ENCODE measurements at regions not wholly inside any gene's neighbourhood (a gene's known extent, or its start where the extent isn't known, plus 50 kb on each side); places are given as distances from the start of the nearest gene placed in this dataset.

- no peak for DNase-seq
These were observed 143.7 kb upstream of the WWC1 start for GRCh38 chr5:168147568-168148360.

GRCh38 chr5:168151041-168151440, 140.4 kb upstream of the WWC1 start:
- DNase-seq, result no peak

- DNase-seq, result no peak
These were observed 138.8 kb upstream of the WWC1 start for GRCh38 chr5:168152660-168153059.

- no peak for DNase-seq
These were observed 138.1 kb upstream of the WWC1 start for GRCh38 chr5:168153263-168153875.

GRCh38 chr5:168153876-168154270, 137.6 kb upstream of the WWC1 start:
- DNase-seq, result no peak

GRCh38 chr5:168155585-168155984, 135.9 kb upstream of the WWC1 start:
- DNase-seq, result no peak

- no peak for DNase-seq
These were observed 135.3 kb upstream of the WWC1 start for GRCh38 chr5:168156170-168156569.

GRCh38 chr5:168157141-168157540, 134.3 kb upstream of the WWC1 start:
- DNase-seq, result no peak

- DNase-seq, result no peak
These were observed 132.0 kb upstream of the WWC1 start for GRCh38 chr5:168159425-168159824.

GRCh38 chr5:168162464-168162863, 129.0 kb upstream of the WWC1 start:
- peak; percentile 15 for DNase-seq

- no peak for DNase-seq
These were observed 127.5 kb upstream of the WWC1 start for GRCh38 chr5:168163966-168164365.

- no peak for DNase-seq
These were observed 126.1 kb upstream of the WWC1 start for GRCh38 chr5:168165221-168165914.

- no peak for DNase-seq
These were observed 125.5 kb upstream of the WWC1 start for GRCh38 chr5:168165977-168166376.

GRCh38 chr5:168167338-168167737, 124.1 kb upstream of the WWC1 start:
- no peak for DNase-seq

- no peak for DNase-seq
These were observed 122.3 kb upstream of the WWC1 start for GRCh38 chr5:168168978-168169698.

GRCh38 chr5:168169791-168170190, 121.7 kb upstream of the WWC1 start:
- no peak for DNase-seq

- DNase-seq, result no peak
These were observed 119.3 kb upstream of the WWC1 start for GRCh38 chr5:168171901-168172759.

- peak; percentile 37 for DNase-seq
These were observed 118.7 kb upstream of the WWC1 start for GRCh38 chr5:168172760-168173223.

GRCh38 chr5:168174376-168174775, 117.1 kb upstream of the WWC1 start:
- DNase-seq, result no peak

GRCh38 chr5:168176251-168176650, 115.2 kb upstream of the WWC1 start:
- no peak for DNase-seq

GRCh38 chr5:168176941-168177340, 114.5 kb upstream of the WWC1 start:
- DNase-seq, result no peak
